ENCODE measurements at regions not wholly inside any gene's neighbourhood (a gene's known extent, or its start where the extent isn't known, plus 50 kb on each side); places are given as distances from the start of the nearest gene placed in this dataset.

DNA sequence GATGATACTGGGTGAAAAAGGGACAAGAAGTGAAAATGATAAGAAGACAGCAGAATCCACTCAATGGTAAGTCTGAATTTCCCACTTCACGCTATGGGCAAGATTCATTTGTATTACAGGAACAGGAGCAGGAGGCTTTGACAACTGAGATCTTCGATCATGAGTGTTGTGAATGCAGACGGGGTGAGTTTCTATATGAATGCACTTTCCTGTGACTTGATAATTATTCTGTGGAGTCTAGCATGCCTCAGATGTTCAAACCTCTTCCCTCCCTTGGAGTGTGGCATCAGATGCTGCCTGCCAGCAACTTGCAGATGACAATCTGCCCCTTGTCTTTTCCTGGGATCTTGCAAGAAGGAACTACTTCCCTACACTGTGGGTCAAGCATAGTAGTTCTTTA lies 225.4 kb downstream of the HLX start:
- DNase-seq (ENCODE audit: low read depth, low spot score), result no peak

DNA sequence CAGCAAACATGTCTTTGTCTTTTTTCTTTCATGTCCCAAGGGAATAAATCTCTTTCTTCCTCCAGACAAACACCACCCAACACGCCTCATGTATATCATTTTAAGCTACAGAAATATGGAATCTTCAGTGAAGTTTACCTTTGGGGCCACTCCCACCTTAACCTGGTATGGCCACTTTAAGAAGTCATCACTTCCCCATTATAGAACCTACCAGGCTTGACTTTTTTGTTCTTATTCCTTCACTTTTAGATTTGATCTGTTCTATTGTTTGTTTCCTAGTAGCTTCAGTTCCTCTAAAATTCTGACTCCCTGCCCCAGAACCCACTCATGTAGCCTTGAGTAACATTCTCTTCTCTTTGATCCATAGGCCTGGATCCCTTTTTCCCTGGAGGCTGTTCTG lies 226.3 kb downstream of the HLX start:
- DNase-seq (ENCODE audit: low read depth, low spot score), result no peak

DNA sequence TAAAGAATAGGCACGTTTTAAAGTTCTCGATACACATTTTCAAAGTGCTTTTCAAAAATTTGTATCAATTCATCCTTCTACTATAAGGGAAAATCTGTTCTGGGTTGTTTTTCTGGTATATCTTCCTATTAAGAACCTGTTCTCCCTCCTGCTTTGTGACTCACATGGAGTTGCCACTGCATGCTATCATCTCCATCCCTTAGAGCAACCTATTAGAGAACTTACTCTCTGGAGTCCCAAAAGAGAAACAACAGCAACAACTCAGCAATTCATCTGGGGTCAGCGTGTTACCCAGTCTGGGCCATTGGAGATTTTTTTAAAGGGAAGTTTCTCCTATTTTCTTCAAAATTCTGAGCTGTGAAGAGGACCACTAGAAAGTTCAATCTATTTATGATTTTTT lies 227.4 kb downstream of the HLX start:
- DNase-seq (ENCODE audit: low read depth, low spot score), result no peak

DNA sequence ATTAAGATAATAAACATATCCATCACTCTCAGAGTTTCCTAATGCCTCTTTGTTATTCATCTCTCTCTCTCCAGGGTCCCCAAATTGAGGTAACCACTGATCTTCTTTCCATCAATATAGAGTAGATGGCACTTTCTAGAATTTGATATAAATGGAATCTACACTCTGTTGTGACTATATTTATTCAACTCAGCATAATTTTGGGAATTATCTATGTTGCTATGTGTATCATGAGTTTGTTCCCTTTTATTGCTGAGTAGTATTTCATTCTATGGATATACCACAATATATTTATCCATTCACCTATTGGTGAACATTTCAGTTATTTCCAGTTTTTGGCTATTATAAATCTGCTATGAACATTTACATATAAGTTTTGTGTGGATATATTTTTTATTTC lies 230.7 kb downstream of the HLX start:
- no peak for DNase-seq (ENCODE audit: low read depth, low spot score)

DNA sequence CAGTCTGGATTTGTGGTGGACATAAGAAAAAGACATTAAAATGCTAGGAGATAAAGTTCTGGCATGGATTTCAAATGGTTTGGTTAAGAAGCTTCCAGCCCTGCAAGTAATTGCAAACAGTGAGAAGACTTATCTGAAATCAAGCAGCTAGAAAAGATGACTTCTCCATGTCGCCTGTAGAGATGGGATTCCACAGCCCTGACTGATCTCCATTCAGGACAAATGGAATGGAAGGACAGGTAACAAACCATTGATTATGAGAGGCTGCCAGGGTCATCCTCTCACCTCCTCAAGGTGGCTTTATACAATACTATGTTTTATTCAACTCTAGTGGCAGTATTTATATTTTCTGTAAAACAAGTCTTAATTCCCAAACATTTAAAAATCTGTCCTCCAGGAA lies 237.9 kb downstream of the HLX start:
- DNase-seq (ENCODE audit: low read depth, low spot score), result no peak

DNA sequence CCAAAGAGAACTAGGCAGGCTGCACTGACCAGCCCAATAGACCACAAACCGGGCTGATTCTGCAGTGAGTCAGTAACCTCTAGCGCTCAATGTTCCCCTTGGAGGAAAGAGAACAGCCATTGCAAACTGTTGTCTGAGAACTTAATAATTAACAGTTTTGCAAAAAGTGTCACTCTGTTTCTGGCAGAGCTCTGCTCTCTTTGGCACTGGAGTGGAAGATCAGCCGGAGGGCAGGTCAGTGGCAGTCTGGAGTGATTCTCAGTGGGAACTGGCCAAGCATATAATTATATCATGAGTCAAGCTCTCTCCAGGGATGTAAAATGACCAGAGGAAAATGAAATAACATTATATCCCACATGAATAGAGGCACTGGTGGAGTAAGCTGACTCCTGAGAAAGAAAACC lies 238.3 kb downstream of the HLX start:
- DNase-seq (ENCODE audit: low read depth, low spot score), result no peak

DNA sequence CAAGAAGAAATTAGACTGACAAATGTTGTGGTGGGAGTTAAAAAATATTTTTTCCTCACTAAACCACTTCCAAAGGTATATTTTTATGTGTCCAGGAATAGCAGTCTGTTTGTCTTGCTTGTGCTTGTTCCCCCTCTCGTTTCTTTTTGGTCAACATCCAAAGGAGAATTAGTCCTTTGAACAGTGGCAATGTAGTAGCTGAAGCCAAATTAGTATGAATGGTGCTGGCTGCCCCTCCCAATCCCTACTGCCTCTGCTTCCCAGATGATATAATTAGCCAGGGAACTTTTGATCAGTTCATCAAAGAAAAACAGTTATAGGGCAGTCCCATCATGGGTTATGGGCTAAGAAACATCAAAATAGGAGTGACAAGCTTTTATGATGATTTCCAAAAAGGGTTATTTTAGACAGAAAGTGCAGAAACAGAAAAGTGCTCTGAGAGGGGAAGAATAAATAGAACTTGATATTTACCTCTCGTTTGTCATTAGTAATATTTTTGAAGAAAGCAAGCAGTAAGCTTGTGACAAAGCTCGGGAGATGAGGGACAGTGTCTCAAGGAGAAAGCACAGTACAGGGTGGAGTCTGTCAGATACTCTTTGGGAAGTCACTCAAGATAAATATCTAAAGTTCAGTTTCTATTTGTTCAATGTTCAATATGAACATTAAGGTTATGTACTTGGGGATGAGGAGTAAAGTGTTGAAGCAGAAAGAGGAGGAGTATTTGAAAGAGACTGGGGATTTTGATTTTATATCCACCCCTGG lies 239.1 kb downstream of the HLX start:
- no peak for DNase-seq (ENCODE audit: low read depth, low spot score)

DNA sequence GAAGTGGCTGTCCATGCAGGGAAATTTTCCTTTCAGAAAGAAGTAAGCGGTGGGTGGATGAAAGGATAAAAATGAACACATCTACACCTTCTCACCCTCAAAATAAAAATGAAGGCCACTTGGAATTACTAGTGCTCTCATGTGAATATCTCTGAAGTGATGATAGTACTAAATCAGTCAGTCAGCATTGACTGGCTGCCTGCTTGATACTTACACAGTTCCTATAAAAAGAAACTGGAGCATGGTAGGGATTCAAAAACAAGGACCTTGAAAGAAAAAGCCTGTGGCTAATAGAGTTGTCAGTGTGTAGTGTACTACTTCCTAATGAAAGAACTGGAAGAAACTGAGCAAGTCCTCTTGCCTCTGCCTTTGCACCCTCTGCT lies 239.7 kb downstream of the HLX start:
- DNase-seq (ENCODE audit: low read depth, low spot score), result no peak

DNA sequence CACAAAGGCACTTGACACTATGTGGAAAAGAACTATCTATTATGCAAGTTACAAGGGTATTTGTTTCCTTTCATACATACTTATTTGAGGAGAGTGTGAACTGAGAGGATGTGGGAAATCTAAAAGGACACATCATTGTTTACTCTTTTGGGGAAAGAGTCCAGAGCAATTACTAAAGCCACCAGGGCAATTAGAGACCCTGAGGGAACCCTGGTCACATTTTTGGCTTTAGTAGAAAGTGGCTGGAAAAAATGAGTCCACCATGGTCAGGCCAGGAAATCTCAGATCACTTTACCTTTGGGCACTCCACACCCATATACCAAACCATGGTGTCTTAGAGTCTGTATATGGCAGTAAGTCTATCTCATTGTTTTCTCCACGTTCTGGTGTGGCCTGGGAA lies 243.3 kb downstream of the HLX start:
- no peak for DNase-seq (ENCODE audit: low read depth, low spot score)

DNA sequence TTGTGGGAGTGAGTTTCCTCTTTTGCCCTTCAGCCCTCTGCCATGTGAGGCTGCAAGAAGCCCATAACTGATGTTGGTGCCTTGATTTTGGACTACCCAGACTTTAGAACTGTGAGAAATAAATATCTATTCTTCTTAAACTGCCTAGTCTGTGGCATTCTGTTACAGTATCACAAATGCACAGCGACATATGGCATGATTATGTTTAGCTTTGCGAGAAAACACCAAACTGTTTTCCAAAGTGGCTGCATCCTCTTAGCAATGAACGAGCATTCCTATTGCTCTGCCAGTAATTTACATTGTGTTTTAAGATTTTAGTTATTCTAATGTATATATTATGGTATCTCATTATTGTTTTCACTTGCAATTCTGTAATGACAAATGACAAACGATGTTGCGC lies 246.7 kb downstream of the HLX start:
- no peak for DNase-seq (ENCODE audit: low read depth, low spot score)

DNA sequence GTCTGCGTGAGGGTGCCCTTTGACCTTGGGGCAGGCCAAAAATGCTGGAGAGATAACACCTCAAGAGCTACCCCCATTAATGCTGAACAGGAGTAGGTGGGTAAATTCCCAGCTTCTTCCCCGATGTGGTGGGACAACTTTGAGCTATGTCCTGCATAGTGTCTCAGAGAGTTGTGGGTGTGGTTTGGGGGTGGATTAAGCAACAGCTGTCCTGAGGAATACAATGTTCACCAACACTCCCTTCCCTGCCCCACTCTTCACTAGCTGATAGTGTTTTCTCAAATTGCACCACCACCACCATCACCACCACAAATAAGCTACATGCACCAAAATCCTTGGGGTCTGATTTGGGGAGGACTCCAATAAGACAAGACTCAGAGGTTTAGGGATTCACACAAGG lies 258.4 kb downstream of the HLX start:
- DNase-seq (ENCODE audit: low read depth, low spot score), result no peak

DNA sequence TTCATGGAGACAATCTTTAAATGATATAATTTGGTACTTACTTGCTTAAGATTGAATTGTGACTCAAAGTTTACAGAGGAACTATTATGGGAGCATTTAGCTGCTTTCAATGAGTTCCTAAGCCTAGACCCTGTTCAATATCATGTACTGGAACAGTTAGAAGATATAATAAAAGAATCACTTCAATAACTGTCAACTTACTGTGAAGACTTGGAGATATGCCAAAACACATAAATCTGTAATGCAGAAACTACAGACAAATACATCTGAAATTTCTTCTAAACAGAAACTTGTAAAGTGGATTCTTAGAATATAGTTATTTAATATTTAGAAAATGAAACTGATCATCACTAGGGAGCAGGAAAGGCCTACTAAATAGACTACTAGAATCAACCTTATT lies 259.3 kb downstream of the HLX start:
- DNase-seq (ENCODE audit: low read depth, low spot score), result no peak

DNA sequence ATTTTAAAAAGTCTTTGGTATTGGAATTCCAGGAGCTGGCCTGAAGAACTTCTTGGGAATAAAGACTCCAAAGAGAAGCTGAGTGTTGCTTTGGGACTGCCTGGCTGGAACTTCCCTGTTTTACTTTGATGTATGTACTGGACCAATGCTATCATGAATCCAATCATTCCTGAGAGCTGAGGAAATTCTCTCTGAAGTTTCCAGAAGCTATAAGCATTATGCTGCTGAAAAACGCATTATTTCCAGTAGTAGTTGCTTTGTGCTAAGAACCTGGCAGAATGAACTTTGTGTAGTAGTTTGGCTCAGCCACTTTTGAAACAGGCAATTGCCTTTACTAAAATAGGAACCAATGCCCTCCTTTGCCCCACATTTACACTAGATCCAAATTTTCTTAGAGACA lies 260.7 kb downstream of the HLX start:
- DNase-seq (ENCODE audit: low read depth, low spot score), result no peak

DNA sequence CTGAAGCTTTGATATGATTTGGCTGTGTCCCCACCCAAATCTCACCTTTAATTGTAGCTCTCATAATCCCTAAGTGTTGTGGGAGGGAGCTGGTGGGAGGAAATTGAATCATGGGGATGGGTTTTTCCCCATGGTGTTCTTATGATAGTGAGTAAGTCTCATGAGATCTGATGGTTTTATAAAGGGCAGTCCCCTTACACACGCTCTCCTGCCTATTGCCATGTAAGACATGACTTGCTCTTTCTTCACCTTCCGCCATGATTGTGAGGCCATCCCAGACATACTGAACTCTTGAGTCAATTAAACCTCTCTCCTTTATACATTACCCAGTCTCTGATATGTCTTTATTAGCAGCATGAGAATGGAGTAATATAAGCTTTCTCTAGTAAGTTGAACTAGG lies 261.9 kb downstream of the HLX start:
- no peak for DNase-seq (ENCODE audit: low read depth, low spot score)

DNA sequence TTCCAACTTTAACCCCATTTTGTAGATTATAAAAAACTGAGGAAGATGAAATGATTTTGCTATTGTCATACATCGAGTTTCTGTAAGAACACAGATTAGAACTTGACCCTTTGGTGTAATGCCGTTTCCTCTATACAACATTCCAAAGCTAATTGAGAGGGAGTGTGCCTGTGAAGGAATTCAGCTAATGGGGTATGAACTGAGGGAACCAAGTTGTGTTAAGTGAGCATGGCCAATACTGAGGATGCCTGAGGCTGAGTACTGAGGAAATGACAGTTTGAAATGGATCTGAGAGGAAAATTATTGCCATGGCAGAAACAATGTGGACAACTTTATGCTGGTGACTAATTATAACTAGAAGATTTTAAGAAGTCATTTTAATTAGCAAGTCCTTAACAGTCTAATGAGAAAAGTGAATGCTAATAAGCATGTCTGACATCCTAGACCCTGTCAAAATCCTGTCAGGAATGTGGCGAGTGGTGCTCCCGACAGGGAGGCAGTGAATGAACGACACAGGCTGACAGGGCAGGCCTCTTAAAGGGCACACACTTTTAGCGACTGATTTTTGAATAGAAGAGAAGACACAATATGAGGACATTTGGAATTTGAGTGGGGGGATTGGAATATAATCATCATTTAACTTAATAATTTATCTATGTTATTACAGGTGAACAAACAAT lies 262.5 kb downstream of the HLX start:
- DNase-seq (ENCODE audit: low read depth, low spot score), result no peak

DNA sequence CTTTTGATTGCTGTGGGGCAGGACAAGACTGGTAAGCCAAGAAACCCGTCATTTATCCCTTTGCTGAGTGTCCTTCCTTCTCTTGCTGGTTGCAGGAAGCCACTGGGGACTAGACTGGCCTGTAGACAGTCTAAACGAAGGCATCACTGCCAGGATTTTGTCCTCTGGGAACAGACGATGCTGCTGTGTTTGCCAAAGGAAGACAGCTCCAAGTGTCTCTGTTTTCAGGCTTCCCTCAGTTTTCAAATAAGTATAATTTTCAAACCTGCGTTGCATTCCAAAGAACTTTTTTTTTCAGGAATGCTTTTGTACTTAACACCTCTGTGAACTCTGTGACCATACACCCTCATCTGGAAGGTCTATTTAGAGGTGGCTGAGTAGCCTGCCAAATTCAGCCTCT lies 269.4 kb downstream of the HLX start:
- DNase-seq (ENCODE audit: low read depth, low spot score), result no peak

DNA sequence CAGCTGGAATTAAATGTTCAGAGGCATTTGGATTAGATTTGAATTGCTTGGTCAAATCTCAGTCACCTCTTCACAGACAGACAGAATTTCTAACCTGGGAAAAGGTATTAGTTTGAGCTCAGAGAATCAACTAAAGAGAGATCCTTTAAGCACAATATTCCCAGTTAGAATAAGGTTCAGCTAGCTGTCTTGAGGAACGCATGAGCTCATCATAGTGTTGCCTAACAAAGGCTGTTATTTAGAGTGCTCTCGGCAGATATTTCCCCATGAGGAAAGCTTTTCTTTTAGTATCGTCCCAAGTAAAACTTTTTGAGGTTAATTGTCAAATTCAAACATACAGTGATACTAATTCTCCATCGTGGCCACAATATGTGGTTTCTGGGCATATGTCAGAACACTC lies 269.9 kb downstream of the HLX start:
- no peak for DNase-seq (ENCODE audit: low read depth, low spot score)

DNA sequence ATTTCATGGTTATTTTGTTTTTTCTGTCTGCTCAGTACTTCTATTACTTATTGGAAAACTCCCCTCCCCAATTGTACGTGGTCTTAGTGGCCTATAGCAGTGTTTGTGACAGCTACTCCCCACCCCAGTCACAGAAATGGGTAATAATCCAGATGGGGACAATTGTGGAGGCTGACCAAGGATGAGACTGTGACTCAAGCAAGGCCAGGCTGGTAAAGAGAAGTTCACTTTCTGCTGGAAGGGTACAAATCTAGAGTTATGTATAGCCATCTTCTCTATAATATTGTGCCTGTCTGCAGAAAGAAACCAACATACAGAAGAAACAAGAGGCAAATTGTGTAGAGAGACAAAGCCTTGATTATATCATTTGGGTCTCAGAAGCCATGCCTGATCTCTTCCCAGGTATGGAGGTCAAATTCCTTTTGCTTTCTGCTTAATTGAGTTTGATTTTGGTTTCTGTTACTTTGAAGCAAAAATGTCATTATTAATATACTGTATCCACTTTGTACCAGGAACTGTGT lies 270.4 kb downstream of the HLX start:
- DNase-seq (ENCODE audit: low read depth, low spot score), result no peak

DNA sequence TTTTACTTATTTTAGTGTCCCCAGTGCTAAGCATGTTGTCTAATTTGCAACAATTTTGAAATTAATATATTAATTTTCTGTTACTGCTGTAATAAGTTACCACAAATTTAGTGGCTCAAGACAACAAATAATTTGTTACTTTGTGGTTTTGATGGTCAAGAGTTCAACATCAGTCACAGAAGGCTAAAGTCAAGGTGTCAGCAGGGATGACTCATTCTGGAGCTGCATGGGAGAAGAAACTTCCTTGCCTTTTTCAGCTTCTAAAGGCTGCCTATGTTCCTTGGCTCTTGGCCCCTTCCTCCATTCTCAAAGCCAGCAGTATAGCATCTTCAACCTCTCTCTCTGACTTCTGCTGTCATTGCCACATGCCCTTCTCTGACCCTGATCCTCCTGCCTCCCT lies 271.8 kb downstream of the HLX start:
- no peak for DNase-seq (ENCODE audit: low read depth, low spot score)

DNA sequence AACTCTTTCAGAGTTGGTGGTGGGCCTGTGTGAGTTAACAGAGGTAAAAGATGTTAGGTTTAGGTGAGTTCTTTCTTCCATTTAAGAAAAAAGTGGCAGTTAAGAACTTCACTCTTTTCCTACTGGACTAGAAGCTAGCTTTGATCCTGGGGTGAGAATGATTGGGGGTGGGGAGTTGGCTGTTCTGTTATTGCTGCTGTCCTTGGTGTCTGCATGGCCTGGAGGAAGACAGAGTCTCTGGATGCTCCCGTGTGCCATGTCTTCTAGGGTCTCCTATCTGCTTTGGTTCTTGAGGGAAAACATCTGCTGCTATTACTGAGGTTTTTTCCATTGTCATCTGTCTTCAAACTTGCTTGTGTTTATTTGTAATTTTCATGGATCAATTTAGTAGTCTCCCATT lies 275.7 kb downstream of the HLX start:
- no peak for DNase-seq (ENCODE audit: low read depth, low spot score)

DNA sequence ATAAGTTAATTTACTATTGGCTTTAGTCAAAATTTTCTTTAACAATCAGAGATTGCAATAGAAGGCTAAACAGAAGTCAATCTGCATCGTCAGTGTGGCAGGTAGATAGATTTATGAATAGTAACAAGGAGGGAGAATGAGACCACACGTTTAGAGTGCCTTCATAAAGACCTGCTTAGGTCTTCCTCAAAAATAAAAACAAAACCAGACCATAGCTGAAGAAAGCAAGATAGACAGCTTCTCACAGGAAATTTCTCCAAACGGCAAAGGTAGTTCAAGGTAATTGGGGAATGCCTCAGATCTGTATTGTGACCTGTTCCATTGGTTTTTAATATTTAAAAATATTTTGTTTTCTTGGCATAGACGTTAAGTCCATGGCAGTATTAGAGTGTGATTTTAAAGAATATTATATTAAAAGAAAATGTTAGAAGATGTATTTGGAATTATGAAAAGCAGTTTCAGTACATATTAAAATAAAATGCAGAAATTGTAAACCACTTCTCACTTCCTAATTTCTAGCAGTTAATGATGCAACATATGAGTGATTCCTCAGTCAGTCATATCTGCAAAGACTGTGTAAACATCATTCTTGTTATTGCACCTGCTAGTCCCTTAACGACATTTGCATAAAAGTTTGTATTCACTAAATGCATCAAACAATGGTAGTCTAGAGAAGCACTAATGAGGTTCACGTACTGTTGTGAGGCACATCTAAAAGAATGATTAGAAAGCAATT lies 278.0 kb downstream of the HLX start:
- no peak for DNase-seq (ENCODE audit: low read depth, low spot score)

DNA sequence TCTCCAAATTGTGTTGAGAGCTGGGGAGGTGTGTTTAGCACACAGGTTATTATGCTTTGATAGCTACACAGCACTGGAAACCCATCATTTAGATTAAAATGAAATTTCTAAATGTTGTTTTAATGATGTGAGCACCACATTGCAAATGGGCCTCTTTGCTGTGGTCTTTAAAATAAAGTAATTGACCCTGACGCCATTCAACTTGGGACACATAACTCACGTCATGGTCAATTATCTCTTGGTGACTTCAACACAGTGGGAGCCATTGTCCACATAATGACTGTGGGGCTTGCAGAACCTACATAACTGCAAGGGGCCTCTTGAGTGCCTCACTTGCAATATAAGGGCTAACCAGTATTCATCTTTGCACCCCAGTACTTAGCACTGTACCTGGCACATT lies 280.4 kb downstream of the HLX start:
- DNase-seq (ENCODE audit: low read depth, low spot score), result no peak

DNA sequence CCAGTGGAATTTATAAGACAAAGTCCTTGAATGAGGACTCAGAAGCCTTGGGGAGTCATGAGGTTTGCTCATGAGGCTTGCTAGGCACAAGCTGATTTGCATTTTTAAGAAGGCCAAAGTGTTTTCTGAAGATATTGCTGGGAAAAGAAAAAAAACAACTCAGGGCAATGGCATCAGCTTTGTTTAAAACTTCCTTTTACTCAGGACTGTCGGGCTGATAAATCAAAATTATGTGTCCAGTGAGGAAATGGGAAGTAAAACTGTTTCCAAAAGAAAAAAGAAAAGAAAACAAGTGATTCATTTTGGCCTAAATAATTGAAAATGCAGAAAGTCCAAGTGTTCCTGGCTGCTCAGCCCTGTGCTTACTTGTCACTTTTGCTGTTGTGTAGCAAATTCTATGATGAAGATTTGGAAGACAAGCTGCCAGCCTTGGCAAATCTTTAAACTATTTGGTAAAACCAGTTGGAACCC lies 282.4 kb downstream of the HLX start:
- DNase-seq (ENCODE audit: low read depth, low spot score), result no peak

All from iPS DF 19.7 (cell line).